Body of pancreas (tissue), 4 donors: ENCODE measurements at regions not wholly inside any gene's neighbourhood (a gene's known extent, or its start where the extent isn't known, plus 50 kb on each side); places are given as distances from the start of the nearest gene placed in this dataset.

Experiments used
- POLR2A ChIP-seq, 3 donors: fragments of 450-650 bp; IDR thresholded peaks; one replicate each; pipeline ENCODE4 v1.6.1; 2016; ENCODE audit warnings: antibody characterized with exemption in 3 of 3, mild to moderate bottlenecking in 2 of 3
- TF ChIP-seq, protein P1 (sequence below), 7 experiments: fragments of 450-650 bp in 4 of 7; fragments of 200-600 bp in 3 of 7; sonication (generic) in 3 of 7; IDR thresholded peaks; one replicate each; pipeline ENCODE4 v1.5.1; 2016 to 2019; ENCODE audit warnings: antibody characterized with exemption in 7 of 7

DNA sequence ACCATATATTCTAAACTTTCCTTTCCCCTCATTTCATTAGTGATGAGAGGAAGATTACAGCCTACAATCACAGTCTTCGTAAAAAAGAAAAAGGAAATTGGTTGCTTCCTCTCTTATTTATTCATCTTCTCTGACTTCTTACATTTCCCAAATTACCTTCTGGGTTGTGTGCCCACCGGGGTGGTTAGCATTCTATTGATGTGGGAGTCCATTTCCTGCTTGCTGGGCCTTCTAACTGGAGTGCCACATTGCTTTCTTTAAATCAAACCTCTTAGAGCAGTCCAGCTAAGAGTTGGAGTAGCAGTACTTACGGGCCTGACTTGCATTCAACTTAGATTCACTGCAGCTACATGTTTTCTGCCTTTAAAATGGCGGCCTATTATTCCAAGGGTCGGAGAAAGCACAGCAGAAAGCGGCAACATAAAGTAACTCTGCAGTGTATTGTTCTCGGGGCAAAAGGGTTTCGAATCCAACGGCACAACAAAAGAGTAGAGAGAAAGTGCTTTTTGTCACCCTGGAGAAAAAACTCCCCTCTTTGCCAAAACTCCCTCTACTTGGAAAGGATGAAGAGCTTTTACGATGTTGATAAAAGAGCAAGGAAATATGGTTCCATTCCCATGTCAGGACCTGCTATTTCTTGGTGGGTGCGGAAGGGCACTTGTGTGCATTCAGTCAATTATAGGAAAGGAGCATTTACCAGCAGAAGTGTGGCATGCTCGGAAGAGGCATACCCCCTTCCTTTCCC lies 110.6 kb upstream of the DLX2 start:
- TF ChIP-seq, protein P1, sequence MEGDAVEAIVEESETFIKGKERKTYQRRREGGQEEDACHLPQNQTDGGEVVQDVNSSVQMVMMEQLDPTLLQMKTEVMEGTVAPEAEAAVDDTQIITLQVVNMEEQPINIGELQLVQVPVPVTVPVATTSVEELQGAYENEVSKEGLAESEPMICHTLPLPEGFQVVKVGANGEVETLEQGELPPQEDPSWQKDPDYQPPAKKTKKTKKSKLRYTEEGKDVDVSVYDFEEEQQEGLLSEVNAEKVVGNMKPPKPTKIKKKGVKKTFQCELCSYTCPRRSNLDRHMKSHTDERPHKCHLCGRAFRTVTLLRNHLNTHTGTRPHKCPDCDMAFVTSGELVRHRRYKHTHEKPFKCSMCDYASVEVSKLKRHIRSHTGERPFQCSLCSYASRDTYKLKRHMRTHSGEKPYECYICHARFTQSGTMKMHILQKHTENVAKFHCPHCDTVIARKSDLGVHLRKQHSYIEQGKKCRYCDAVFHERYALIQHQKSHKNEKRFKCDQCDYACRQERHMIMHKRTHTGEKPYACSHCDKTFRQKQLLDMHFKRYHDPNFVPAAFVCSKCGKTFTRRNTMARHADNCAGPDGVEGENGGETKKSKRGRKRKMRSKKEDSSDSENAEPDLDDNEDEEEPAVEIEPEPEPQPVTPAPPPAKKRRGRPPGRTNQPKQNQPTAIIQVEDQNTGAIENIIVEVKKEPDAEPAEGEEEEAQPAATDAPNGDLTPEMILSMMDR (IDR thresholded peaks at IDR 0.05) = no peak
- no peak for TF ChIP-seq POLR2A (IDR thresholded peaks at IDR 0.05)
